ENCODE measurements at regions not wholly inside any gene's neighbourhood (a gene's known extent, or its start where the extent isn't known, plus 50 kb on each side); places are given as distances from the start of the nearest gene placed in this dataset.

GRCh38 chr7:19554581-19554980 lies 154.3 kb downstream of the POLR1F start:
- TF ChIP-seq EP300 (IDR thresholded peaks at IDR 0.05; ENCODE audit: borderline replicate concordance) (no peak), RAD21 (IDR thresholded peaks at IDR 0.05; ENCODE audit: low read depth) (no peak), ZBTB7A (IDR thresholded peaks at IDR 0.05; ENCODE audit: low read depth) (no peak), CREB1 (IDR thresholded peaks at IDR 0.05; ENCODE audit: low read depth) (no peak), MAX (IDR thresholded peaks at IDR 0.05) (no peak), TAF1 (IDR thresholded peaks at IDR 0.05; ENCODE audit: low read depth) (no peak), CEBPB (IDR thresholded peaks at IDR 0.05) (no peak), TCF12 (IDR thresholded peaks at IDR 0.05; ENCODE audit: low read depth) (no peak), YY1 (IDR thresholded peaks at IDR 0.05; ENCODE audit: low read depth) (no peak), USF1 (IDR thresholded peaks at IDR 0.05) (no peak)

Measured in Ishikawa (cell line).